KBM-7 (cell line): ENCODE measurements at regions not wholly inside any gene's neighbourhood (a gene's known extent, or its start where the extent isn't known, plus 50 kb on each side); places are given as distances from the start of the nearest gene placed in this dataset.
"Not testable (repeated sequence)": the region's sequence is repeated elsewhere in the genome, so short reads cannot be mapped to it uniquely, and the experiment has no call there.

Experiments
- DNase-seq: peaks from one replicate; pipeline ENCODE4 v3.0.0-alpha.2; 2015
- in situ Hi-C: fragments of 300-500 bp; cut with MboI; formaldehyde crosslinking; loops from 2 replicates; pipeline ENCODE4 v1.14.3; 2020; ENCODE audit warnings: low sequenced_read_pairs, low pct_unique_long_range_greater_than_20kb, mixed read lengths

GRCh38 chr5:159553792-159554191 is 223.5 kb upstream of the IL12B start:
- no peak for DNase-seq
- in situ Hi-C loops = no loop called here

GRCh38 chr5:159555084-159555483 is 224.8 kb upstream of the IL12B start:
- DNase-seq = no peak
- in situ Hi-C loops = no loop called here

- in situ Hi-C loops = no loop called here
- no peak for DNase-seq
These were observed 229.1 kb upstream of the IL12B start for GRCh38 chr5:159559337-159559736.

DNA sequence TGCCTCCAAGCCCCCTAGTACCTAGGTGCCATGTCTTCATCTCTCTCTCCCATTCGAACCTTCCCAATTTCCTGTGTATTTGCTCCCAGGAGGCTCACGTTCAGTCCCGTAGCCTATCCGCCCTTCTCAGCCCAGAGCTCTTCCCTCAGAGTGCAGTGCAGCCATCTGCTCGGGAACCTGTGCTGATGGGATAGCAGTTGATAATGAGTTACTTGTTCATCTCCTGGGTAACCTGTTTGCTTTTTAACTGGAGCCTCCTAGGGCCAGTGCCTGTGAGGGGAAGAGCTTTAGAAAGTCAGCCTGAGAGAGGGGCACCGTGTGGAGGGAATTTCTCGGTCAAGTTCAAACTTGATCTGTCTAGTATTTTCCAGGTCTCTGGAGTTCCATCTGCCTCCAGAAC is 229.8 kb upstream of the IL12B start:
- DNase-seq = no peak
- in situ Hi-C loops = no loop called here

DNA sequence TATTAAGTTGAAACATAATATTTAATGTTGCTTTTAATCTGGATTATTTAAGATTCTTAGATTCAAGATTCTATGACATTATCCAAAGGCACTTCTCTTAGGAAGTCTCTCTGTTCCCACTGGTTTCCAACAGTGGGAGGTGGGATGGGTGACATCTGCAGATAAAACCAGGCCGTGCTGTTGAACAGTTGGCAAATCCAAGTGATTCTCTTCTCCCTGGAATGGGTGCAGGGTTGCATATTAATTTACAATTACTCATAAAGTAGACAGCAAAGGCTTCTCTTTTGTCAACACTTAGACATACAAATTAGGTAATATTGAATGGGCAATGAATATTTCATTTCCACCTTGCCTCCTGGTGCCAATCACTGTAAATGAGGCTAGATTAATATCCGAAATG is 233.7 kb upstream of the IL12B start:
- no peak for DNase-seq
- in situ Hi-C loops = no loop called here

- in situ Hi-C loops = no loop called here
- DNase-seq = no peak
These were observed 236.5 kb upstream of the IL12B start for GRCh38 chr5:159566832-159567231.

DNA sequence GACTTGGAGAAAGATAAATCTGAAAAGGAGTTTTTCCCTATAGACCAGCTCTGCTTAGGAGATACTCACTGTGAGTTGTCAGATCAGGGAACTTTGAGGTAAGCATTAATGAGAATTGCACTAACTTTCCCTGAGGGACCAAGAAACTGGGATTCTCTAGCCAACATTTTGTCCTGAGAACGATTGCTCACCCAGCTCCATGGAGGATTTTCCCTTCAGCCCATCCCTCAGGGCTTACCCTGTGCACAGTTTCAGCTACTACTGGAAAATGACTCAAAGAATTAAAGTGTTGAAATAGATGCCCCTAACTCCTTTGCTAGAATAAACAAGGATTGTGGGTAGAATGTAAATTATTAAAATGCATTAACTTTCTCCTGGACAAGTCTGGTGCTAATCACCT is 237.2 kb upstream of the IL12B start:
- in situ Hi-C loops = no loop called here
- no peak for DNase-seq

DNA sequence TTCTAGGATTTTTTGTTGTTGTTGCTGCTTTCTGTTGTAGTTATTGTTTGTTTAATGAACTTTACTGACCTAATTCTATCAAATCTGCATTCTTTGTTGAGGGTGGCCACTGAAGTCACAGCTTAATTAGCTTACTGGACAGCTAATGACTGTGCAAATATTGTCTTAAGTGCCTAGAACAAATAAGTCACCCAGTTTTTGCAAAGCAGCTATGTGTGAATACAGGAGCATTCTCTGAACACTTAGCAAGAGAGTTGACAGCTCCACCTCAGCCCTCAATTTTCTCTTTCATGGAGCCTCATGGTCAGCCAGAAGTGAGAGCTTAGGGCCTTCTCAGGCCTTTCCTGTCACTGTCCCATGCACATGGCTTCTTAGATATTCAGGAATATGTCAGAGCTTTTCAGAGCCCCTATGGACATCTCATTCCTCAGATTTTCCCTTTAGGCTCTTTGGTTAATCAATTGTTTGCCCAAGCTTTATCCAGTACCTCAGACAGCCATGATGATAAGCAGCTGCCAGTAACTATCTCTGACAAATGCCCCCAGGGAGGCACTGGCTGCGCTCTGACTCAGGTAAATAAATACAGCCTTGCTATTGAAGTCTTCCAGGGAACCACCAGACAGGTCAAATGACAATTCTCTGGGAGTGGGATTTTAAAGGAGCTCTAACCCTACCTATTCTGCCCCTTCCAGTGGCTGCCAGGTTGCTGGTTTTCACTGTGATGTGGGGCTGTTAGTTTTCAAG is 241.4 kb upstream of the IL12B start:
- in situ Hi-C loops = no loop called here
- no peak for DNase-seq

- in situ Hi-C loops = no loop called here
These were observed 246.6 kb upstream of the IL12B start for GRCh38 chr5:159576902-159577301.

GRCh38 chr5:159581502-159582249 is 251.4 kb upstream of the IL12B start:
- no peak for DNase-seq
- in situ Hi-C loops = no loop called here

More at GRCh38 chr5:159576902-159577301, 246.6 kb upstream of the IL12B start:
- DNase-seq = no peak

GRCh38 chr5:159582756-159583541 is 252.7 kb upstream of the IL12B start:
- in situ Hi-C loops = no loop called here
- no peak for DNase-seq

- in situ Hi-C loops = no loop called here
- DNase-seq = no peak
These were observed 256.6 kb upstream of the IL12B start for GRCh38 chr5:159586921-159587320.

DNA sequence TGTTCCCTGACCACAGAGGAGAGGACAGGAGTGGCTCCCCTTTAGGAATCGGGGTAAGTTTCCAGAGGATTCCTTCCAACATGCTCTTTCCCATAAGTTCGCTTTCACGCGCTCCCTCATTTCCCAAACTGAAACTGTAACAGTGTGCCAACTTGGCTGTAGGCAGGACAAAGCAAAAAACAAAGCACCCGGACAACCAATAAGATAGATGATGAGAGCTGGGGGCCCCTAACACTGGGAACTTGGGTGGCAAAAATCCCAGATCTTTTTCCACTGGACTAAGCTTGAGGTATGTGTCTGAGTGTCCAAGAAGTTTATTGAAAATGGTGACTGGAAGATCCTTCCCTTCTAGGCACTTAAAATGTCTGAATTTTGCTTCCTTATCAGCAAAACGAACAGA is 258.7 kb upstream of the IL12B start:
- in situ Hi-C loops = no loop called here
- DNase-seq = no peak

- no peak for DNase-seq
- in situ Hi-C loops = no loop called here
These were observed 263.3 kb upstream of the IL12B start for GRCh38 chr5:159593518-159594073.

GRCh38 chr5:159595561-159595960 is 265.3 kb upstream of the IL12B start:
- in situ Hi-C loops, DNase-seq: not testable (repeated sequence)

GRCh38 chr5:159601216-159601615 is 270.9 kb upstream of the IL12B start:
- in situ Hi-C loops = no loop called here
- no peak for DNase-seq

GRCh38 chr5:159602434-159602833 is 272.1 kb upstream of the IL12B start:
- in situ Hi-C loops = no loop called here

DNA sequence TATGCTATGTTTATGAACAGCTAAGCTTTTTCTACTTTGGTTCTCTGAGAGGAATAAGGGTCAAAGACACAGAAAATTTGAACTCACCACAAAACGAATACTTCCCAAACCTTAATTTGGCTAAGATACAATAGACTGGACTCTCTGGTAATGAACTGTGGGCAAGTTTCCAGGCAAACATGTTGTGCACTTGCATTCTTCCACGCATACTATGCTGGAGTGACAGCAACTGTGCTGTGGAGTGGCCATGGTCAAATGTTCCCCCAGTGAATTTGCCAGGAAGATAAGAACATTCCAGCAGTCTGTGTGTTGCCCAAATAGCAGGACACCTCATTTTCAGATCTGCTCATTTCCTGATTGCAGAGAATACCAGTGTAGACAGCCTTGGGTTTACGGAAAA is 275.3 kb upstream of the IL12B start:
- no peak for DNase-seq

More at GRCh38 chr5:159602434-159602833, 272.1 kb upstream of the IL12B start:
- no peak for DNase-seq

DNA sequence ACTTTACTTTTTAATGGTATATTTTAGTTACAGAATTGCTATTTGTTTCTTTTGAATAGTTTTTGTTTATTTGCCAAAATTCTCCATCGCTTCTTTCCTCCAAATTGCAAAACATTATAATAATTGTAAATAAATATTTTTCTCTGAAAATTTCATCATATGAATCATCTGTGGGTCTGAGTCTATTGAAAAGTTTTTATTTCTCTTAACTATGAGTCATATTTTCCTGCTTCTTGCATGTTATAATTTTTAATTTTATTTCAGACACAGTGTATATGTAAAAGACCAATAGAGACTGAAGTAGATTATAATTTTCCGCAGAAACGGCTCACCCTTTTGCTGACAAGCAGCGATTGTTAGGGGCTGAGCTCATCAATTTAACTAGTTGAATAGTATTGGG is 279.1 kb upstream of the IL12B start:
- in situ Hi-C loops = no loop called here

More for the DNA sequence above, 275.3 kb upstream of the IL12B start:
- in situ Hi-C loops = no loop called here

More for the DNA sequence above, 279.1 kb upstream of the IL12B start:
- DNase-seq = no peak
